ENCODE measurements at regions not wholly inside any gene's neighbourhood (a gene's known extent, or its start where the extent isn't known, plus 50 kb on each side); places are given as distances from the start of the nearest gene placed in this dataset.

DNA sequence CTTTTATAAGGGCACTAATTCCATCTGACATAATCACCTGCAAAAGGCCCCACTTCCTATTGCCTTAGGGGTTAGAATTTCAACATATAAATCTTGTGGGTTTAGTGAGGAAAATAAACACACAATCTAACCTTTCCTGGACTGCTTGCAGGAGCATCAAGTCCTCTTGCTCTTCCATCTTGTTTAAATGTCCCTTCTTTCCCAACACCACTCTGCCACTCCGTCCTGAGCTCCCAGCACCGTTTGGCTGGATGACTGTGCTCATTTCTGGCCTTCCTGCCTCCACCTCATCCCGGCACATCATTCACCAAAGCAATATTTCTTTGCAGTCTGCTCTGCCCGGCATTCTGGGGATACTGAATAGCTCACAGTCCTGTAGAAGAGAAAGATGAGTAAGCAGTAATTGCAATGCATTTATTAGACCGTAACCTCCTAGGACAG, 247.8 kb downstream of the BCL2 start:
- H3K4me1 ChIP-seq (ENCODE audit: control insufficient read depth, insufficient read depth, low read length, unreplicated experiment), result no peaks in the 10 kb centered on the region
- H3K27me3 ChIP-seq (ENCODE audit: insufficient read depth, low read length), result peaks cover 11% of the 10 kb centered on the region
- H3K79me2 ChIP-seq (ENCODE audit: control insufficient read depth, insufficient read depth, low read length, unreplicated experiment), result no peaks in the 10 kb centered on the region
- no peaks in the 10 kb centered on the region for H3K36me3 ChIP-seq (ENCODE audit: insufficient read depth, low read length)
- no peak overlapping the region for H2AFZ ChIP-seq (ENCODE audit: low read length, unreplicated experiment)
- no peak overlapping the region for H3K27ac ChIP-seq (ENCODE audit: low read depth, low read length)
- no peak overlapping the region for H3K4me3 ChIP-seq (ENCODE audit: low read depth, low read length)

DNA sequence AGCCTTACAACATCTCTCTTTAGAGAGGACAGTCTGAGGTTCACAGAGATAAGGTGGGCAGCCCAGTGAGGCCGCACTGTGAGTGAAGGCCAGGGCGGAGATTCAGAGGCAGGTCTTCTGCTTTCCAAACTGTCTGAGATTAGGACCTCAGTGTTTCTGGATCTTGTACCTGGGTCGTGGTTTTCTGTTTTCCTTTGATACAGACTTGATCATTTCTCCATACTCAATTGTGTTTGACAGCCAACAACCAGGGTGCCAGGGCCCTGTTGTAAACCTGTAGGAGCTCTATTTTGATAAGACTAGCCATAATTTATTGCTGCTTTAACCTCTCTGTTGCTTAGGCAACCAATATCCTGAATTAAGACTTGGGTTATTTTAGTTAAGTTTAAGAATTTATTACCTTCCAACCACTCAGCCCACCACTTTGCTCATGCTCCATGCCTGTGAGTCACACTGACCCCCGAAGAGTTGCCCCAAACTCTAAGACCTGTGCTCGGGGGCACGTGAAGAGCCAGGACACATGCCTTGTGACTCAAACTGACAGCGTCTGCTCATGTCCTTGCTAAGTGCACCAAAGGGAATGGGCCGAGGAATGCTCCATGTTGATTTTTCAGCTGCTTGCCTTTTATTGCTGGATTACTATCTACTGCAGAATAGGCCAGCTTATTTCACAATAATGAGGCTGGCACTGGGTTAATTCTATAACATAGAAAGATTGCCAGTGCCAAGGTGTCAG, 248.6 kb downstream of the BCL2 start:
- H2AFZ ChIP-seq (ENCODE audit: low read length, unreplicated experiment), result no peak overlapping the region
- no peak overlapping the region for H3K4me3 ChIP-seq (ENCODE audit: low read depth, low read length)
- peaks cover 12% of the 10 kb centered on the region for H3K27me3 ChIP-seq (ENCODE audit: insufficient read depth, low read length)
- no peaks in the 10 kb centered on the region for H3K36me3 ChIP-seq (ENCODE audit: insufficient read depth, low read length)
- H3K27ac ChIP-seq (ENCODE audit: low read depth, low read length), result no peak overlapping the region
- H3K79me2 ChIP-seq (ENCODE audit: control insufficient read depth, insufficient read depth, low read length, unreplicated experiment), result no peaks in the 10 kb centered on the region
- H3K4me1 ChIP-seq (ENCODE audit: control insufficient read depth, insufficient read depth, low read length, unreplicated experiment), result no peaks in the 10 kb centered on the region

DNA sequence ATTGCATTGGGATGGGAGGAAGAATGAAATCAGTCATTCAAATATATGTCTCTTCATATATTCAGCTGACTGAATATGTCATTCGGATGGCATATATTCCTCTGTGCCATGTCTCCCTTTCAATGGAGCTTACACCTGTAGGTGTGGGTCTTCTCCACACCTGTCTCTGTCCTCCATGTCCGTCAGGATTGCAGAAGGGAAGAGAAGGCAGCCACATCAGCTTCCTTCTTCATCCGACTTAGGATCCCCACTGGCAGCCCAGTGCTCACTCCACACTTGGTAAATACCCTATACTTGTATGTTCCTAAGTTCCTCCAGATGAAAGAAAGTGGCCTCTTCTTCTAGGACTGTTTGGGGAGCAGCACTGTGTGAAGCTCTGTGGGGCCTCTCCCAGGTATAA, 250.1 kb downstream of the BCL2 start:
- H3K4me3 ChIP-seq (ENCODE audit: low read depth, low read length), result no peak overlapping the region
- H3K79me2 ChIP-seq (ENCODE audit: control insufficient read depth, insufficient read depth, low read length, unreplicated experiment), result no peaks in the 10 kb centered on the region
- no peak overlapping the region for H2AFZ ChIP-seq (ENCODE audit: low read length, unreplicated experiment)
- H3K4me1 ChIP-seq (ENCODE audit: control insufficient read depth, insufficient read depth, low read length, unreplicated experiment), result no peaks in the 10 kb centered on the region
- H3K36me3 ChIP-seq (ENCODE audit: insufficient read depth, low read length), result no peaks in the 10 kb centered on the region
- no peak overlapping the region for H3K27ac ChIP-seq (ENCODE audit: low read depth, low read length)
- H3K27me3 ChIP-seq (ENCODE audit: insufficient read depth, low read length), result peaks cover 20% of the 10 kb centered on the region

DNA sequence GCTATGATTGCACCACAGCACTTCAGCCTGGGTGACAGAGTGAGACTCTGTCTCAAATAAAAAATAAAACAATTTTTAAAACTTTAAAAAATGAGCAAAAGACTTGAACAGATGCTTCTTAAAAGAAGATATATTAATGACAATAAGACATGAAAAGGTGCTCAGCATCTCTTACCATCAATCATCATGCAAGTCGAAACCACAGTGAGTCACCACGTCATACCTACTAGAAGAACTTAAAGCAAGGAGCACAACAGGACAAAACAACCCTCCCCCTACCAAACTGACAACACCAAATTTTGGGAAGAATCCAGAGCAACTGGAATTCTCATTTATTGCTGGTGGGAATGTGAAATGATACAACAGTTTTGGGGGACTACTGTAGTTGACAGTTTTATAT, 251.6 kb downstream of the BCL2 start:
- Histone ChIP-seq H3K36me3 (ENCODE audit: insufficient read depth, low read length) (no peaks in the 10 kb centered on the region), H3K27me3 (ENCODE audit: insufficient read depth, low read length) (peaks cover 26% of the 10 kb centered on the region), H2AFZ (ENCODE audit: low read length, unreplicated experiment) (no peak overlapping the region)

DNA sequence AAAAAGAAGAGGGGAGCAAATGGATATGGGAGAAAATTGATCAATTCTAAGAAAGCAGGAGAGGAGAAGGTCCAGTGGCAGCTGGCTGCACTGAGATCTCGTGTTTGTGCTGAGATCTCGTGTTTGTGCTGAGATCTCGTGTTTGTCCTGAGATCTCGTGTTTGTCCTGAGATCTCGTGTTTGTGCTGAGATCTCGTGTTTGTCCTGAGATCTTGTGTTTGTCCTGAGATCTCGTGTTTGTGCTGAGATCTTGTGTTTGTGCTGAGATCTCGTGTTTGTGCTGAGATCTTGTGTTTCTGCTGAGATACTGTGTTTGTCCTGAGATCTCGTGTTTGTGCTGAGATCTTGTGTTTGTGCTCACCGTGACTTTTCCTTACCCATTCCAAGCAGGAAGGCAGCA, 254.4 kb downstream of the BCL2 start:
- H2AFZ ChIP-seq (ENCODE audit: low read length, unreplicated experiment), result no peak overlapping the region
- H3K27me3 ChIP-seq (ENCODE audit: insufficient read depth, low read length), result peaks cover 23% of the 10 kb centered on the region; the same call in 1 of the 2 replicates
- no peak overlapping the region for H3K27ac ChIP-seq (ENCODE audit: low read depth, low read length)

More for the DNA sequence above, 251.6 kb downstream of the BCL2 start:
- Histone ChIP-seq H3K27ac (ENCODE audit: low read depth, low read length) (no peak overlapping the region), H3K4me1 (ENCODE audit: control insufficient read depth, insufficient read depth, low read length, unreplicated experiment) (no peaks in the 10 kb centered on the region), H3K79me2 (ENCODE audit: control insufficient read depth, insufficient read depth, low read length, unreplicated experiment) (no peaks in the 10 kb centered on the region), H3K4me3 (ENCODE audit: low read depth, low read length) (no peak overlapping the region)

DNA sequence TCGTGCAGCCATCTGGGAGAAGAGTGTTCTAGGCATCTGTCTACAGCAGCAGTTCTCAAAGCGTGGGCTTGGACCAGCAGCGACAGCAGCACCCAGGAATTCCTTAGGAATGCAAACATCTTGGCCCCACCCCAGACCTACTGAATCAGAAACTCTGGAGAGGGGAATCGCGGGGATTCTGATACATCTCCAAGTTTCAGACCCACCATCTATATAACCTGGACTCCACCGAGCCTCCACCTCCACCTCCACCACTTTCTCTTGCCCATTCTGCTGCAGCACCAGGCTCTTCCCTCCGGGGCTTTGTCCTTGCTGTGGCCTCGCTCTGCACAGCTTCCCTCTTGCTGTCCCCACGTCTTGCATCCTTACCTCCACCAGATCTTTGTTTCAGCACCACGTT, 256.4 kb downstream of the BCL2 start:
- no peak overlapping the region for H2AFZ ChIP-seq (ENCODE audit: low read length, unreplicated experiment)

More for the DNA sequence above, 254.4 kb downstream of the BCL2 start:
- Histone ChIP-seq H3K36me3 (ENCODE audit: insufficient read depth, low read length) (no peaks in the 10 kb centered on the region), H3K4me1 (ENCODE audit: control insufficient read depth, insufficient read depth, low read length, unreplicated experiment) (no peaks in the 10 kb centered on the region), H3K4me3 (ENCODE audit: low read depth, low read length) (no peak overlapping the region), H3K79me2 (ENCODE audit: control insufficient read depth, insufficient read depth, low read length, unreplicated experiment) (no peaks in the 10 kb centered on the region)

DNA sequence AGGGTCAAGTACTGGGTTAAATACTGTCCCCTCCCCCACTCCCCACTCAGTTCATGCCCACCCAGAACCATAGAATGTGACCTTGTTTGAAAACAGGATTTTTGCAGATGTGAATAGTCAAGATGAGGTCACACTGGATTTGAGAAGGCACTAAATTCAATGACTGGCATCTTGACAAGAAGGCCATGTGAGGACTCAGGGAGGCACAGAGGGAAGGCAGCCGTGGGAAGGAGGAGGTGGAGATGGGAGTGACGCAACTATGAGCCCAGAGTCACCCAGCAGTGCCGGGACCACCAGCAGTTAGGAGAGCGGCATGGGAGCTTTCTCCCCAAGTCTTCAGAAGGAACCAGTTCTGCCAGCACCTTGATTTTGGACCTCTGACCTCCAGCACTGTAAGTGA, 257.3 kb downstream of the BCL2 start:
- Histone ChIP-seq H3K27ac (ENCODE audit: low read depth, low read length) (no peak overlapping the region), H3K36me3 (ENCODE audit: insufficient read depth, low read length) (no peaks in the 10 kb centered on the region), H3K4me3 (ENCODE audit: low read depth, low read length) (no peak overlapping the region), H3K4me1 (ENCODE audit: control insufficient read depth, insufficient read depth, low read length, unreplicated experiment) (no peaks in the 10 kb centered on the region), H3K79me2 (ENCODE audit: control insufficient read depth, insufficient read depth, low read length, unreplicated experiment) (no peaks in the 10 kb centered on the region), H2AFZ (ENCODE audit: low read length, unreplicated experiment) (no peak overlapping the region), H3K27me3 (ENCODE audit: insufficient read depth, low read length) (peaks cover 20% of the 10 kb centered on the region; the same call in 1 of the 2 replicates)

More for the DNA sequence above, 256.4 kb downstream of the BCL2 start:
- Histone ChIP-seq H3K27ac (ENCODE audit: low read depth, low read length) (no peak overlapping the region), H3K79me2 (ENCODE audit: control insufficient read depth, insufficient read depth, low read length, unreplicated experiment) (no peaks in the 10 kb centered on the region), H3K27me3 (ENCODE audit: insufficient read depth, low read length) (peaks cover 20% of the 10 kb centered on the region; the same call in 1 of the 2 replicates), H3K36me3 (ENCODE audit: insufficient read depth, low read length) (no peaks in the 10 kb centered on the region), H3K4me3 (ENCODE audit: low read depth, low read length) (no peak overlapping the region), H3K4me1 (ENCODE audit: control insufficient read depth, insufficient read depth, low read length, unreplicated experiment) (no peaks in the 10 kb centered on the region)

DNA sequence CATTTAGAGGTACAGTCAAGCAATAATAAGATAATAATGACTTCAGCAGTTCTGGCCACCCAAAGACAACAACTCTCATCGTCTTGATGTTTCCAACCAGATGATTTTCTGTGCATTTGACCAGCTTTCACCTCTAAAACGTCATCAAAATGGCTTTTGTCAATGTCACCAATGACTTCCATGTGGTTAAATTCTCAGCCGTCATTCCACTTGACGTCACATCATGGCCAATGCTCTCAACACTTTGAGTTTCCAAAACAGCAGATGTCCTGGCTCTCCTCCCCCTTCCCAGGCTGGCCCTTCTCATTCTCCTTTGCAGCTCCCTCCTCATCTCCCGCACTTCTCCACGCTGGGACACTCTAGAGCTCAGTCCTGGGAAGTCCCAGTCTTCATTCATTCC, 258.3 kb downstream of the BCL2 start:
- Histone ChIP-seq H3K36me3 (ENCODE audit: insufficient read depth, low read length) (no peaks in the 10 kb centered on the region), H3K4me1 (ENCODE audit: control insufficient read depth, insufficient read depth, low read length, unreplicated experiment) (no peaks in the 10 kb centered on the region), H3K4me3 (ENCODE audit: low read depth, low read length) (no peak overlapping the region)

DNA sequence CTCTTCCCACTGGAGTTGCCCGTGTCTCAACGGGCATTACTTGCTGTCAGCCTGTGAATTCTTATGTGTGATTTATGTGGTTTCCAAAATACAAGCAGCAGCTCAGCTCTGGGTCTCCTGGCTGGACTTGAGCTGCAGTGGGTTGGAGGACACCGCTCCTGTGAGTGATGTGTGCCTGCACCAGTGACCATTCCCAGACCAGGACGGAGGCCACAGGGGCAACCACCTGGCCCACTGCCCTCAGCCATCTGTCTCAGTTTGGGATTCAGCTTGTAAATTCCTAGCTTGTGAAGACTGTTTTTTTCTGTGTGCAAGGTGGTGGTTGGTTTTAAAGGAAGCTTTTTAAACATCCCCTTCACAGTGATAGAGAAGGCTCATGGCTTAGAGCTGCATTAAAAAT, 261.0 kb downstream of the BCL2 start:
- H3K27me3 ChIP-seq (ENCODE audit: insufficient read depth, low read length), result peaks cover 13% of the 10 kb centered on the region; the same call in 1 of the 2 replicates
- no peak overlapping the region for H2AFZ ChIP-seq (ENCODE audit: low read length, unreplicated experiment)
- no peaks in the 10 kb centered on the region for H3K79me2 ChIP-seq (ENCODE audit: control insufficient read depth, insufficient read depth, low read length, unreplicated experiment)
- H3K36me3 ChIP-seq (ENCODE audit: insufficient read depth, low read length), result no peaks in the 10 kb centered on the region
- no peak overlapping the region for H3K4me3 ChIP-seq (ENCODE audit: low read depth, low read length)
- H3K4me1 ChIP-seq (ENCODE audit: control insufficient read depth, insufficient read depth, low read length, unreplicated experiment), result no peaks in the 10 kb centered on the region
- H3K27ac ChIP-seq (ENCODE audit: low read depth, low read length), result no peak overlapping the region

More for the DNA sequence above, 258.3 kb downstream of the BCL2 start:
- Histone ChIP-seq H3K27ac (ENCODE audit: low read depth, low read length) (no peak overlapping the region), H2AFZ (ENCODE audit: low read length, unreplicated experiment) (no peak overlapping the region), H3K79me2 (ENCODE audit: control insufficient read depth, insufficient read depth, low read length, unreplicated experiment) (no peaks in the 10 kb centered on the region), H3K27me3 (ENCODE audit: insufficient read depth, low read length) (peaks cover 20% of the 10 kb centered on the region; the same call in 1 of the 2 replicates)

DNA sequence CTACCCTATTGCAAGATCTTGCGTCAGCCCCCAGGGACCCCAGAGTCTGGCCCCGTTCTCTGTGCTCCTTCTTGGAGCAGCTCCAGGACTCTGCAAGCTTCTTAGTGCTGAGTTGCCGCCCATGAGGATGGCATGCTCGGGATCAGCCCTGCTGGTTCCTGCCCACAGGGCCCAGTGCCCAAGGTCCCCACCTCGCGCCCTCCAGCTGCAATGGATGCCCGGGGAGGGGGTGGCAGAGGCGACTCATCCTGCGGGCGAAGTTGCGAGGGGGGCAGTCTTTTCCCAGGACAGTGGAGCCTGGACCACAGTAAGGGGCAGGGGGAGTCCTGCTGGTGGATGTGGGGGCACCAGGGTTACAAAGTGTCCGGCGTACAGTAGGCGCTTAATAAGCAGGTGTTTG, 261.9 kb downstream of the BCL2 start:
- peaks cover 19% of the 10 kb centered on the region; the same call in 1 of the 2 replicates for H3K27me3 ChIP-seq (ENCODE audit: insufficient read depth, low read length)
- no peaks in the 10 kb centered on the region for H3K36me3 ChIP-seq (ENCODE audit: insufficient read depth, low read length)
- no peak overlapping the region for H2AFZ ChIP-seq (ENCODE audit: low read length, unreplicated experiment)
- H3K27ac ChIP-seq (ENCODE audit: low read depth, low read length), result no peak overlapping the region
- no peaks in the 10 kb centered on the region for H3K4me1 ChIP-seq (ENCODE audit: control insufficient read depth, insufficient read depth, low read length, unreplicated experiment)
- no peaks in the 10 kb centered on the region for H3K79me2 ChIP-seq (ENCODE audit: control insufficient read depth, insufficient read depth, low read length, unreplicated experiment)
- H3K4me3 ChIP-seq (ENCODE audit: low read depth, low read length), result no peak overlapping the region

DNA sequence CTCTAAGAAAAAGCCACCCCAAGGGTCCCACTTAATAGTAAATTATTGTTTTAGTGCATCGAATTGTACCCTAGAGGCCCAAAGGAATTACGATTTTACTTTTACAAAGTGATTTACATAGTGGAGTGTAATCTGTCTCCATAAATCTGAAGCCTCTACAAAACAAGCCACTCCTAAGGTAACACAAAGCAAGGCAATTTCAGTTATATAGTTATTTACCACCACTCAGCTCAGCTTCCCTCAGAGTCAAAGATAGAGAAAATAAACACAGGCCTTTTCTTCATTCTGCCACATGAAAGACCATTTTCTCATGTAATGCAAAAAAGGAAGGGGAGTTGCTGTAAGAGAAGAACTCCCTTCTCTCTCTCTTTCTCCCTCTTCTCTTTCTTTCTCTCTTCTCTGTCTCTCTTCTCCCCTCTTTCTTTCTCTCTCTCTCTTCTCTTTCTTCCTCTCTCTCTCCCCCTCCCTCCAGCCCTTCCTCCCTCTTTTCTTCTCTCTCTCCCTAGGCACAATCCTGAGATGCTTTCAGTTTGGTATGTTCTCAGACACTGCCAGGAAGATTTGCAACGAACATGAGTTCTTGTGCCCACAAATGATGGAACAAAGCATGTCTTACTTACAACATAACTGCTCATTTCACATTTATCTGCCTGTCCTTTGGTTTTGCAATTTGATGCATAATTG, 264.5 kb downstream of the BCL2 start:
- no peak overlapping the region for H3K27ac ChIP-seq (ENCODE audit: low read depth, low read length)
- no peaks in the 10 kb centered on the region for H3K4me1 ChIP-seq (ENCODE audit: control insufficient read depth, insufficient read depth, low read length, unreplicated experiment)
- H2AFZ ChIP-seq (ENCODE audit: low read length, unreplicated experiment), result no peak overlapping the region
- H3K79me2 ChIP-seq (ENCODE audit: control insufficient read depth, insufficient read depth, low read length, unreplicated experiment), result no peaks in the 10 kb centered on the region
- no peak overlapping the region for H3K4me3 ChIP-seq (ENCODE audit: low read depth, low read length)
- peaks cover 37% of the 10 kb centered on the region for H3K27me3 ChIP-seq (ENCODE audit: insufficient read depth, low read length)
- no peaks in the 10 kb centered on the region for H3K36me3 ChIP-seq (ENCODE audit: insufficient read depth, low read length)

All from ACC112 (cell line).